HG03095 (cell line): ENCODE measurements at regions not wholly inside any gene's neighbourhood (a gene's known extent, or its start where the extent isn't known, plus 50 kb on each side); places are given as distances from the start of the nearest gene placed in this dataset.

Experiments used
- ATAC-seq: cut with Tn5 transposase; IDR thresholded peaks from one replicate; pipeline ENCODE4 v1.9.1; 2021; ENCODE audit warnings: moderate library complexity; ENCODE audit not compliant: unreplicated experiment

DNA sequence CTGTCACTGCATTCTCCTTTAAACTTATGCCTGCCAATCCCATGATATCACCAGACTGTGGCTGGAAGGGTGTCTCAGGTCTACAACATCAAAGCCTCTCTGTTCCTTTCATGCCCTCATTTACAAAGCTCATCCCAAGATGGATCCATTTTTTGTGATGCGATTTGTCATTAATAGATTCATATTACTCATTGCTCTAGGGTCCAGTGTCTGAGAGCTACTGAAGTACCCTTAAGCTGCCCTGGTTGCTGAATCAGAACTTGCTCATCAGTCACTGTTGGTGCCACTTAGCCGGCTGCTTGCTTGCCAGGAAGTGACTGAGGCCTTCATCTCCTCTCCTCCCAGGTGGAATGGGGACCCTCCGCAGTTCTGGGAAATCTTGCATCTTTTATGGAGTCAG, 395.5 kb upstream of the BOD1L1 start:
- ATAC-seq: no peak

DNA sequence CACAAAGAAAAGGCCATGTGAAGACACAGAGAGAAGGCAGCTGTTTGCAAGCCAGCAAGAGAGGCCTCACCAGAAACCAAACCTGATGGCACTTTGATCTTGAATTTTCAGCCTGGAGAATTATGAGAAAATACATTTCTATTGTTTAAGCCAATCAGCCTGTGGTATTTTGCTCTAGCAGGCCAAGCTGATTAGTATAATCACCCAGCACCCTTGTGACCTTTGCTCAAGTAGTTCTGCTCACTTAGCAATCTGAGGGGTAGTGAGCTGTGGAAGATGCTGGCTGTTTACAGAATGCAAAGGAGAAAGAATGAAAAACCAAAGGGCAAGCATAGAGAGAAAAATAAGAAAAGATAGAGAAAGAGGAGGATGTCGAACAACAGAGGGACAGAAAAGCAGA, 396.4 kb upstream of the BOD1L1 start:
- no peak for ATAC-seq

DNA sequence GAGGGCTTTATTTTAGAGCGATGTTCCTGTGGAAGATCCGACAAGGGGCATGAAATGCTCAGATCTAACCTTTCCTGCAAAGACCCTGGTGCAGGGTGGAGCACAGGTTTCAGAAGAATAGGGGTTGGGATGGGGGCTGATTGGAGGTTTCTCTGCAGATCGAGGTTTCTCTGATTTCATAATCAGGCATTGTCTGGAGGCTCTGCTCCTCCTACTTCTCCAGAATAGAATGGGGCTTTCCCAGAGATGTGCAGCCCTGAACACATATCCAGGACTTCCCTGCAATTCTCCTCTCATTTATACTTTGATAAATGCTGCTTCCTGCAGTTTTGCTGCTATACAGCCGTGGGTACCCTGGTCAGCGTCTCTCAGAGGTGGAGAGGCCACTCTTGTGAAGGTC, 397.6 kb upstream of the BOD1L1 start:
- no peak for ATAC-seq

DNA sequence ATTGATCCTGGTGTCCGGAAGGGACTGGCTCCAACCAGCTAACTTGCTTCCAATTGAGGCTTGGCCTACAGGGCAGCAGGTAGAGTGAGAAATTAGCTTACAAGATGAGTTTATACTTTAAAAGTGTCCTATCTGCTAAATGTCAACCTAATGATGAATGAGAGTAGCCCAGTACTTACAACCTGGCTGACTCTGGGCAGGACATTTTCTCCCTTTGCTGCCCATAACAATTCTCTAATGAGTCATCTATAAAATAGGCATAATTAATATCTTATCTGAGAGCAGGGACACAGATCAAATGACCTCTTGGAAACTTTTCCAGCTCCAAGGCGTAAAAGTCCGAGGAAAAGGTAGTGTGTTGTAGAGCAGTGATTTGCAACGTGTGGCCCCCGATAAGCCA, 398.4 kb upstream of the BOD1L1 start:
- no peak for ATAC-seq

- no peak for ATAC-seq
Observed at GRCh38 chr4:14028862-14029261, 401.3 kb upstream of the BOD1L1 start.

DNA sequence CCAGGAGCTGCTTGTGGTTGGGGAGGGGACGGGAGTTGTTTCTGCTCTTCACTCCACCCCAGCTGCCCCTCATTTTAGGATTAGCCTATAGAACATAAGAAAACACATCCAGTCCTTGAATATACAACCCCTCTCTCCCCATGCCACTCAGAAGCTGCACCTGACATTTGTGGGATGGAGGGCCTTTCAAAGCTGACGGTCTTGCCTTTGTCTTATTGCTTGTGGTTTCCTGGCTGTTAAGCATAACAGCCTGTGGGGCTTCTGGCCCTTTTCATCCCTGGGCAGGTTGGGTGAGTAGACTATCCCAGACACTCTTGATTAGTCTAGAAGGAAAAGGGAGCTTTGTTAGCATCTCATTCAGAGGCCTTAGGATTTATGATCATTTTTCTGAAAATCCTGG, 407.6 kb upstream of the BOD1L1 start:
- ATAC-seq: no peak

DNA sequence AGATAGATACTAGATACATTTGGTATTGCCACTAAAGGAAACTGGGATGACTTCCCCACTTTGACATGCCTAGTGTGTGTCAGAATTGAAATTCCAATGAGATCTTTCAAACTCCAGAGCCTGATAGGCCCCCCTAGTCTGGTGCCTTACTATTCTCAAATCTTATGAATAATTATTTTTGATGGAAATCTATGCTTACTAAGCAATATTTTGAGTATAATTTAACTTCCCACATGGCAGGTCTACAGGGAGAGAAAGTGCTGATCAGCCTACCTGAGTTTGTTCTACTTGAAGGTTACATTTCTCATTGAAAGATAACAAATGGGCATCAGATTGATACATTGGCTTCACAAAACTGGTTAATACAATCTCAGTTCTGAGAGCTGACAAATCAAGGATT, 415.7 kb upstream of the BOD1L1 start:
- ATAC-seq: no peak

- no peak for ATAC-seq
Observed at GRCh38 chr4:14046642-14047041, 419.1 kb upstream of the BOD1L1 start.

GRCh38 chr4:14047840-14048239, 420.3 kb upstream of the BOD1L1 start:
- ATAC-seq: no peak

DNA sequence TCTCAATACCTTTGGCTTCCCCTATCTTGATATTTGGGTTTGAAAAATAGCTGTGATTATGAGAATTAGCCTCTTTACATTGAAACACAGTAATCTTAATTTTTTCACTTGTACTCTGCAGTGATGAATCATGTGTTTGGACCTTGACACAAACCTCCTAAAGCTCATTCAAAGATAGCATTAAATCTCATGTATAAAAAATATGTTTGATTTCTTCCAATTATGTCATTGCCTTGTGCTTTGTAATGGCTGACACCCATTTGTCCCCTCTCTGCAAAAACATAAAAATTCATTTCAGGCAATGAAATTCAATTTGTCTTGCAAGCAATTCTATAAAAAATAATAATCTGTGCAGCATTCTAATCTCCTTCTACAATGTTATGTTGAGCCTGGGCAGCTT, 422.4 kb upstream of the BOD1L1 start:
- no peak for ATAC-seq

GRCh38 chr4:14053291-14053690, 425.8 kb upstream of the BOD1L1 start:
- ATAC-seq: no peak

DNA sequence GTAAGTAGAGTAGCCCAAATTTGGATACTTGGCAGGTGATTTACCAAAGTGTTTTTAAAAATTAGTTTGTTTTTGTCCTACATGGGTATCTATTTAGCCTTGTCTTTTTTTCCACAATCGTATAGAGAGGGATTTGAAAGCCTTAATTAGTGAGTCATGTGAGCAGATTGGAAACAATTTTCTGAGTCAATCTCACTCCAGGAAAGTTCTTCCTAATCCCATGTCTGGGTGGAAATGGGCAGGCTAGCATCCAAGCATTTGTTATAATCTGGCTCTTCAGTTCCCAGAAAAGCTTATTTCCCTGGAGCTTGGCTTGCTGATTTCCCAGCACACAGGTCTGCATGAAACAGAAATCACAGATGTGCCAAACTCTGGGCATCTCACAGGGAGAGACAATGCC, 426.9 kb upstream of the BOD1L1 start:
- ATAC-seq: no peak

- no peak for ATAC-seq
Observed at GRCh38 chr4:14059006-14059405, 431.5 kb upstream of the BOD1L1 start.

GRCh38 chr4:14064984-14065383, 437.5 kb upstream of the BOD1L1 start:
- no peak for ATAC-seq

DNA sequence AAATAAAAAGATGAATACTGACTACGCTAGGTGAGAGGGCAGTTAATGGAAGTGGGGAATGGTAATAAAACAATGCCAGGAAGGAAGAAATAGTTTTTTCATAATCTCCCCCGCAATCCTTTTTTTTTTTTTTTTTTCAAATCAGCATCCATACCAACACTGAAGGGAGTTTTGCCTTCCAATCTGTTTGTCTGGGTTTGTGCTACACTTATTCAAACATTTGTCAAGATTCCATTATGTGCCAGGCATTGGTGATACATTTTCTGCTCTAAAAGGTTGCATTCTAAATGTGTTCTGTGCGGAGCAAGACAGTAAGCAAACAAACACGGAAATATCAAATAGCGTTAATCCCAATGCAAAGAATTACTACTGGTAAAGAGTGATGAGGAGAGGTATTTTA, 437.9 kb upstream of the BOD1L1 start:
- ATAC-seq: no peak

GRCh38 chr4:14066979-14067378, 439.5 kb upstream of the BOD1L1 start:
- no peak for ATAC-seq

DNA sequence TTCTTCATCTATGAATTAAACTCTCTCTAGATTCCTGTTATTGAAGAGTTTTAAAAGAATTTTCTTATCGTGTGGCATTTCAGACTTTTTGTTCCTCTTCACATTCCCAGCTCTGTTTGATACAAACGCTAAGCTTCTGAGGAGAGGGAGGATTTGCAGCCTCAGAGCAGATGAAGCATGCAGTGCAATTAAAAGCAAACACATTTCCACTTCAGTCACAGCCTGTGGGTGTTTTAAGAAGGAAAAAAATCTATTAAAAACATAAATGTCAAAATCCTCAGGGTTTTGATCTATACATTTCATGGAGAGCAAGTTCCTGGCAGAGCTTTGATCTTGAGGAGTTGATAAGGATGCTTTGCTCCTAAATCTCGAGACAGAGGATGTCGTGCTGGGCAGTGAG, 442.4 kb upstream of the BOD1L1 start:
- no peak for ATAC-seq

GRCh38 chr4:14070289-14070880, 442.9 kb upstream of the BOD1L1 start:
- no peak for ATAC-seq

- no peak for ATAC-seq
Observed at GRCh38 chr4:14072506-14072905, 445.0 kb upstream of the BOD1L1 start.

GRCh38 chr4:14076776-14077175, 449.3 kb upstream of the BOD1L1 start:
- no peak for ATAC-seq

DNA sequence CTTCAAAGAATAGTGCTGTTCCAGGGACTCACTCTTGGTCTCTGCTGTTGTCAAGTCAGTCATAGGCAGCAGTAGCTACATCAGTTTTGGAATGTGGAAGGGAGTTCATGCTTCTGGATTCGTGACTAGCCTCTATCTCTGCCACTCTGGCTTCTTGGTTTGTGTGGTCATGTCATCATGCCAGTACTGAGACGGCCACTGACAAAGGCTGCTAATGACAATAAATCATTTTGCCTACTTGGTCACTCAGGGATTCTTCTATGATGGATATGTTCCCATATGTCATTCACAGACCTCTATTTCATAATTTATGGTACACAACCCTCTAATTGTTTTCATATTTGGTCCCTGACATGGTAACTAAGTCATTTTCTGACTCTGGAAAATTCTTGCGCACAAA, 450.8 kb upstream of the BOD1L1 start:
- no peak for ATAC-seq

GRCh38 chr4:14079601-14080000, 452.1 kb upstream of the BOD1L1 start:
- ATAC-seq: no peak

DNA sequence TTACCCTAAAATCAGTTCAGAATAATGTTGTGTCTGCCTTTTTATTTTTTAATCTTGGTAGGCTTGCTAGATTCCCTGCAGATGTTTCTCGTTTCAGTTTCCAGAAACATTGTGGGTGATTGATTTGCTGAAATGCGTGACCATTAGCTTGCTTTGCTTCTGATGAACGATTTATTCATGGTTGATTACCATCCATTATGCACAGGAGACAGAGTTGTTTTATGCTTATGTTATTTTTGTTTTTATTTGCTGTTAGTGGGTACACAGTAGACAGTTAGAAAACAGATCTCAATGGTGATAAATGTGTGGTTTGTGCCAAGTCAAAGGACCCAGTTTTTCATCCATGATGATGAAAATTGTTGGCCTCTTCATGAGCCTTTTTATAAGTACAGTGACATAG, 455.6 kb upstream of the BOD1L1 start:
- ATAC-seq: no peak

- no peak for ATAC-seq
Observed at GRCh38 chr4:14084598-14084997, 457.1 kb upstream of the BOD1L1 start.
